Hepatocyte (in vitro differentiated cells): ENCODE measurements at regions not wholly inside any gene's neighbourhood (a gene's known extent, or its start where the extent isn't known, plus 50 kb on each side); places are given as distances from the start of the nearest gene placed in this dataset.

Experiments used
- DNase-seq: peaks from one replicate; pipeline ENCODE4 v3.0.0-alpha.2; 2016; ENCODE audit warnings: low spot score
- H2AFZ ChIP-seq: fragments of 200-600 bp; sonication (generic); 2 replicates; pipeline ENCODE4 v1.6.0; 2016; ENCODE audit warnings: antibody characterized with exemption, mild to moderate bottlenecking
- H3K27ac ChIP-seq: fragments of 200-600 bp; sonication (generic); 2 replicates; pipeline ENCODE4 v1.5.1; 2016; ENCODE audit warnings: mild to moderate bottlenecking
- H3K27me3 ChIP-seq: fragments of 200-600 bp; sonication (generic); 2 replicates; pipeline ENCODE4 v1.6.1; 2016
- H3K36me3 ChIP-seq: fragments of 200-600 bp; sonication (generic); replicated peaks from 2 replicates; pipeline ENCODE4 v1.5.1; 2016; ENCODE audit warnings: low read depth; ENCODE audit not compliant: insufficient read depth
- H3K4me1 ChIP-seq: fragments of 200-600 bp; sonication (generic); 2 replicates; pipeline ENCODE4 v1.5.1; 2016; ENCODE audit warnings: mild to moderate bottlenecking, moderate library complexity; ENCODE audit not compliant: insufficient read depth
- H3K4me2 ChIP-seq: fragments of 200-600 bp; sonication (generic); 2 replicates; pipeline ENCODE4 v1.6.0; 2016
- H3K4me3 ChIP-seq: fragments of 200-600 bp; sonication (generic); 2 replicates; pipeline ENCODE4 v1.5.1; 2016; ENCODE audit warnings: mild to moderate bottlenecking
- H3K79me2 ChIP-seq: fragments of 200-600 bp; sonication (generic); 2 replicates; pipeline ENCODE4 v1.6.0; 2017; ENCODE audit warnings: mild to moderate bottlenecking
- H3K9me2 ChIP-seq: fragments of 200-600 bp; sonication (generic); replicated peaks from 2 replicates; pipeline ENCODE4 v1.6.0; 2017; ENCODE audit warnings: mild to moderate bottlenecking; ENCODE audit not compliant: insufficient read depth
- H3K9me3 ChIP-seq: fragments of 200-600 bp; sonication (generic); 2 replicates; pipeline ENCODE4 v1.5.1; 2016; ENCODE audit warnings: low read depth, mild to moderate bottlenecking
- H4K20me1 ChIP-seq: fragments of 200-600 bp; sonication (generic); 2 replicates; pipeline ENCODE4 v1.6.0; 2016; ENCODE audit warnings: mild to moderate bottlenecking; ENCODE audit not compliant: insufficient read depth, poor library complexity, severe bottlenecking
- EZH2 ChIP-seq: fragments of 200-600 bp; sonication (generic); IDR thresholded peaks from 2 replicates; pipeline ENCODE4 v1.6.1; 2016; ENCODE audit warnings: antibody characterized with exemption, mild to moderate bottlenecking, borderline replicate concordance
- EZH2phosphoT487 ChIP-seq: fragments of 200-600 bp; sonication (generic); IDR thresholded peaks from one replicate; pipeline ENCODE4 v1.6.1; 2018; ENCODE audit warnings: antibody characterized with exemption, mild to moderate bottlenecking, low read depth, moderate library complexity; ENCODE audit not compliant: unreplicated experiment, severe bottlenecking
- WGBS: methylation state at CpG from one replicate; pipeline ENCODE4 v1.1.6; 2016; ENCODE audit warnings: low lambda C conversion rate; ENCODE audit errors: missing lambda C conversion rate; 5-methylcytosine and 5-hydroxymethylcytosine counted together
- TF ChIP-seq, protein P1 (sequence below): fragments of 200-600 bp; sonication (generic); IDR thresholded peaks from 2 replicates; pipeline ENCODE4 v1.5.1; 2016; ENCODE audit warnings: antibody characterized with exemption, mild to moderate bottlenecking; ENCODE audit not compliant: poor library complexity

DNA sequence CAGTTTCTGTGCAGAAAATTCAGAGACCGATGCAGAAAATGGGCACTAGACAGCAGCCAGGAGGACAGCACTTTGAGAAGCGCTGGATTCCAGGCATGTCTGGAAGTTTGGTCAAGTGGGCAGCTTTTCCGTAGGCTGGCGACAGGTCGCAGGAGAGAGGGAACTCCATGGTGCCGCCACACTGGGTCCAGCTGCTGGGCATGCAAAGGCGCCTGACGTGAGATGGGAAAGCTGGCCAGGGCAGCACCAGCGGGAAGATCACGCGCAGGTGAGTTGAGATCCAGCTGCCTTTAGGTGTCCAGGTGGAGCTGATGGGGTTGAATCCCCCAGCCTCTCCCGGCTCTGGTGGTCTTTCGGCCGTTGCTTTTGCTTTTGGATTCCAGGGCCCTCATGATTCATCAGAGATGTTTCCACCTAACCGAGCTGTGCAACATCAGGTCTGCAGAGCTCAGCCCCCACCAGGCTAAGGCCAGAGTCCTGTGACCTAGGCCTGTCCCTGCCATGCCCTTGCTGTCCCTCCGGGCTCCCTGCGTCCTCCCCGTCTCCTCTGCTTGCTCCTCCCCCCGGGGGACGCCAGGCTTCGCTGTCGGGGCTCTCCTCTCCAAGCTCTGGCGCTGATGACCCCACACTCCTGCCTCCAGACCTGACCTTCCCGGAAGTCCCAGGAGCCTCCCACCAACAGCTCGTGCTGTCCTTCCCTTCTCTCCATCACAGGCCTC is 1001.7 kb downstream of the BRD1 start:
- H3K36me3 ChIP-seq = no peaks in the 10 kb centered on the region
- H2AFZ ChIP-seq = no peak overlapping the region
- H3K9me3 ChIP-seq = no peaks in the 10 kb centered on the region
- H3K27ac ChIP-seq = no peak overlapping the region
- no peaks in the 10 kb centered on the region for H3K9me2 ChIP-seq
- H3K4me3 ChIP-seq = no peak overlapping the region
- TF ChIP-seq EZH2phosphoT487 = no peak
- TF ChIP-seq, protein P1, sequence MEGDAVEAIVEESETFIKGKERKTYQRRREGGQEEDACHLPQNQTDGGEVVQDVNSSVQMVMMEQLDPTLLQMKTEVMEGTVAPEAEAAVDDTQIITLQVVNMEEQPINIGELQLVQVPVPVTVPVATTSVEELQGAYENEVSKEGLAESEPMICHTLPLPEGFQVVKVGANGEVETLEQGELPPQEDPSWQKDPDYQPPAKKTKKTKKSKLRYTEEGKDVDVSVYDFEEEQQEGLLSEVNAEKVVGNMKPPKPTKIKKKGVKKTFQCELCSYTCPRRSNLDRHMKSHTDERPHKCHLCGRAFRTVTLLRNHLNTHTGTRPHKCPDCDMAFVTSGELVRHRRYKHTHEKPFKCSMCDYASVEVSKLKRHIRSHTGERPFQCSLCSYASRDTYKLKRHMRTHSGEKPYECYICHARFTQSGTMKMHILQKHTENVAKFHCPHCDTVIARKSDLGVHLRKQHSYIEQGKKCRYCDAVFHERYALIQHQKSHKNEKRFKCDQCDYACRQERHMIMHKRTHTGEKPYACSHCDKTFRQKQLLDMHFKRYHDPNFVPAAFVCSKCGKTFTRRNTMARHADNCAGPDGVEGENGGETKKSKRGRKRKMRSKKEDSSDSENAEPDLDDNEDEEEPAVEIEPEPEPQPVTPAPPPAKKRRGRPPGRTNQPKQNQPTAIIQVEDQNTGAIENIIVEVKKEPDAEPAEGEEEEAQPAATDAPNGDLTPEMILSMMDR = no peak
- no peak for TF ChIP-seq EZH2
- H3K27me3 ChIP-seq = no peaks in the 10 kb centered on the region
- no peaks in the 10 kb centered on the region for H4K20me1 ChIP-seq
- H3K4me2 ChIP-seq = no peak overlapping the region
- DNase-seq = no peak
- H3K79me2 ChIP-seq = no peaks in the 10 kb centered on the region
- no peaks in the 10 kb centered on the region for H3K4me1 ChIP-seq
- 93% methylated on average over 25 of the region's 25 CpGs for WGBS

DNA sequence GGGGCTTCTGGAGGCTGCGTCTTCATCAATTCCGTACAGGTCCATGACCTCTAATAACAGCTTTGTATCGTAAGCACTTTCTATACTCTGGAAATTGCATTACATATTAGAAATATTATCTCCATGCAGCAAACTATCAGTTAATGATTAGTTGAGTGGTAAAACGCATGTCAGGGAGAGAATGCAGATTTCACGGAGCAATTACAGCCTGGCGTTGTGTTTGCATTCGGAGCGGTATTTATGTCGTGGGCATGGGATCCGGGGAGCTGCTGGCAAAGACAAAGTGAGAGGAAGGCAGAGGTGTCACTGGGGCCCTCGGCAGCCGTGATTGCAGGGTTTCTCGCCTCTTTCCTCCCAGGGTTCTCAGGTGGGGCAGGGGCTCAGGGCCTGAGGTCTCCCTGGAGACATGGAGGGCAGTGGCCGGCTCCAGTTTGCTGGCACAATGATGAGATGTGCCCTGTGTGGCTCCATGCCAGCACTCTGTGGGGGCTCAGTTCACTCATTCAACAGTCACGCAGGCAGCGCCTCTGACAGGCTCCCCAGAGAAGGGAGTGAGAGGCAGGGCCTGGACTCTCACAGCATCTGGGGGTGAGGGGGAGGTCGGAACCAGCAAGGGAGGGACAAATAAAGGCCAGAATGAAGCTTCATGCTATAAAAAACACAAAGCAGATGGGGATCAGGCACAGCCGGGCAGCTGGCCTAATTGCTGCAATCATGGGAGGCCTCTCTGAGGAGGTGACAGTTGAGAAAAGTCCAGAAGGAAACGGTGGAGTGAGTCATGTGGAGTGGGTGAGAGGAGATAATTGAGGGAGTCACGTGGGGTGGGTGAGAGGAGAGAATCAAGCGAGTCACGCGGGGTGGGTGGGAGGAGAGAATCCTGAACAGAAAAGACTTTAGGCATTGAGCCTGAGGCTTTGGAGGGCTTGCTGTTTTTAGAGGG is 1002.7 kb downstream of the BRD1 start:
- no peaks in the 10 kb centered on the region for H4K20me1 ChIP-seq
- 75% methylated on average over 23 of the region's 23 CpGs for WGBS
- no peaks in the 10 kb centered on the region for H3K36me3 ChIP-seq
- H3K4me2 ChIP-seq = no peak overlapping the region
- no peaks in the 10 kb centered on the region for H3K9me3 ChIP-seq
- no peaks in the 10 kb centered on the region for H3K27me3 ChIP-seq
- peak; percentile 31 for DNase-seq
- H3K4me3 ChIP-seq = no peak overlapping the region
- no peak for TF ChIP-seq EZH2phosphoT487
- TF ChIP-seq, protein P1 = no peak
- no peak for TF ChIP-seq EZH2
- no peaks in the 10 kb centered on the region for H3K79me2 ChIP-seq
- no peak overlapping the region for H3K27ac ChIP-seq
- no peaks in the 10 kb centered on the region for H3K4me1 ChIP-seq
- no peak overlapping the region for H2AFZ ChIP-seq
- no peaks in the 10 kb centered on the region for H3K9me2 ChIP-seq

DNA sequence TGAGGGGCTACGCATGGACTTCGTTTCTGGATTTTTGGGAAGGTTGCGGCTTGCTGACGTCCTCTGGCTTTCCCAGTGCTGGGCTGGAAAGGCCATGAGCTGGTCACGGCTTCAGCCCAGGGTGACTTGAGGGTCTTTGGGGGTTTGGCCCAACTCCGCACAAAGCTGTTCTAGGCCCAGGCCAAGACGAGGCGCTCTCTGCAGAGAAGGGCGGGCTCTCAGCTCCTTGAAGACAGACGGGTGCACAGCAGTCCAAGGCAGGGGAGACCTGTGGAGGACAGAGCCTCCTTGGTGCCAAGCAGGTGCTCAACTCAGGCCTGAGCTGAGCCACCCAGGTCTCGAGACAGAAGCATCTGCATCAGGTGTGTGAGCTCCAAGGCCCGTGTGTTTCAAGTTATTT is 1003.7 kb downstream of the BRD1 start:
- Histone ChIP-seq H3K4me2 (no peak overlapping the region), H3K36me3 (no peaks in the 10 kb centered on the region), H3K4me1 (no peaks in the 10 kb centered on the region), H3K9me2 (no peaks in the 10 kb centered on the region), H3K79me2 (no peaks in the 10 kb centered on the region), H2AFZ (no peak overlapping the region), H3K27me3 (no peaks in the 10 kb centered on the region), H4K20me1 (no peaks in the 10 kb centered on the region), H3K9me3 (no peaks in the 10 kb centered on the region), H3K27ac (no peak overlapping the region), H3K4me3 (no peak overlapping the region)
- 92% methylated on average over 12 of the region's 12 CpGs for WGBS
- no peak for TF ChIP-seq EZH2
- no peak for TF ChIP-seq EZH2phosphoT487
- TF ChIP-seq, protein P1 = no peak
- no peak for DNase-seq
